HG02938 (cell line): ENCODE measurements at regions not wholly inside any gene's neighbourhood (a gene's known extent, or its start where the extent isn't known, plus 50 kb on each side); places are given as distances from the start of the nearest gene placed in this dataset.

Source experiments
- ATAC-seq: cut with Tn5 transposase; IDR thresholded peaks from one replicate; pipeline ENCODE4 v1.9.1; 2021; ENCODE audit warnings: mild to moderate bottlenecking, moderate library complexity; ENCODE audit not compliant: unreplicated experiment

DNA sequence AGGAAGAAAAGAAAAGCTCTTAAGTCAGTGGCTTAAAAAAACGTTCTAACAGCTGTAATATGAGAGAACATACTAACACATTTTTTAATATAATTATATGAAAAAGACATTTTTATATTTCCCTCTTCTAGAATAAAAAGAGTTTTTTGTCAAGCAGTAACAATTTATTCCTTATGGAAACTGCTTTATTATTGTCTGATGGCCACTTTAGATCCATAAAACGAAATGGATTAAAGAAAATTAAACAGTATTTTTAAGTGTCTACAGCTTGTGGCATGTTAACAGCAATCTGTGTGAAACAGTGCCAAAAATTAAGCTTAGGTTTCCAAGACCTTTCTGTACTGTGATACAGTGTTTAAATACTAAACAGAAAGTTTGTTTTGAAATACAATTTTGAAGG, 55.5 kb upstream of the TENM3 start:
- ATAC-seq, result no peak

DNA sequence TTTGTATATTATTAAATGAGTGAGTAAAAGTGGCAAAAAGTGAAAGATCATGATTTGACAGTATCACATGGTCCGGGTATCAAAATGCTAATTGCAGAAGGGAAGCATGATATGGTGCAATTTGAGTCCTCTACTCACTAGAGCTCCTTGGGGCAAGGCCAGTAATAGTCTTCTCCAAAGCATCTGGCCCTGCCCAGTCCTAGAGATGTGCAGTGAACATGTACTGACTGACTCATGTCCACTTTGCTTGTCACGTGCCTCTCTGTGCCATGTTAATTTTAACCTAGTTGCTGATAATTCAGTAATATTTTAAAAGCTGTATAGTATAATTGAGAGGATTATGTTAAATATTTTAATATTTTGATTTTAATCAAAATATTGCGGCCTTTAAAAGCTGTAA, 54.6 kb upstream of the TENM3 start:
- ATAC-seq, result no peak

DNA sequence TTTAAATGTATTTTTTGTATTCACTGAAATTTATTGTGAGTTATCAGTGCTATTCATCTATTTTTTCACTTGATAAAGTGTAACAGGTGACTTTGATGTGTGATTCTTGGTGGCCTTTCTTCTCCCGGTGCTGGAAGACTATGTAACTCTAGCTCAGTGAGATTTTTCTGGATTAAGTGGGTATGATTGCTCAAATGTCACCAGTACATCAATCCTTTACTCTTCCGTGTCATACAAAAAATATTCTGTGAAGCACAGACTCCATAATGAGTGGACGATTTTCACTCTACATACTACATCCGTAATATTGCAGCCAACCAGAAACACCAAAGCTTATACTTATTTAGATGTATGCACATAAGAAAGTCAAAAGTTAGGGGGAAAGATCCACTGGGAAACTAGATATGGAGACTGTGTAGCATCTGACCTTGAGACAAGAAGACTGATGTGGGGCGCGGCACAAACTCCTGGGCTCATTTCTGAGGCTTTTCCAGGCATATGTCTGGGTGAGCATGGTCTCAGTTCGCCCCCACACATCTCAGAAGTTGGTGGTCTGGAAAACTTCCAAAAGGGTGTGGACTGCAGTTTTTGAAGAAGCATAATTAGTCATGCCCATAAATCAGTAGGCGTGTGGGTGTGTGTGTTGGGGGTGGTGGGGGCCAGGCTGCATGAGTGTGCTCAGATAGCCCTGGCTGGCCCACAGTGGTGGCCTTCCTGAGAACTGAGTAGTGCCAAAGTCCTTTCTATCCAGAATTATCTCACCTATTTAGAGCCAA, 53.9 kb upstream of the TENM3 start:
- ATAC-seq, result no peak

DNA sequence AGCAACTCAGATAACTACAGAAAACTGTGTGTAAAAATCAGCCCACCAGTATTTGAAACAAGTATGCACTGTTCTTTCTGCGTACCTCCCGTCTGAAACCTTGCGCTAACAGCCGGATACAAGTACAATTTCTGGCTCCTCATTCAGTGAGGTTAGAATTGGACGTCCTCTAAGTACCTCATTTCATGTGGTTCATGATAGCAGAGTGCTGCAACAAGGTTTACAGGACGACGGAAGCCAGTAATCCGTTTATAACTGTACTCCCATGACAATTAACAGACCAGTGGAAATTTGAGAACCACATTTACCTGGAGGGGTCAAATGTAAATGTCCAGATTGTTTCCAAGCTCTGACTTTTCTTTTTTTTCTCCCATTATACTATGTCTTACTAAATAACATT, 52.9 kb upstream of the TENM3 start:
- no peak for ATAC-seq

DNA sequence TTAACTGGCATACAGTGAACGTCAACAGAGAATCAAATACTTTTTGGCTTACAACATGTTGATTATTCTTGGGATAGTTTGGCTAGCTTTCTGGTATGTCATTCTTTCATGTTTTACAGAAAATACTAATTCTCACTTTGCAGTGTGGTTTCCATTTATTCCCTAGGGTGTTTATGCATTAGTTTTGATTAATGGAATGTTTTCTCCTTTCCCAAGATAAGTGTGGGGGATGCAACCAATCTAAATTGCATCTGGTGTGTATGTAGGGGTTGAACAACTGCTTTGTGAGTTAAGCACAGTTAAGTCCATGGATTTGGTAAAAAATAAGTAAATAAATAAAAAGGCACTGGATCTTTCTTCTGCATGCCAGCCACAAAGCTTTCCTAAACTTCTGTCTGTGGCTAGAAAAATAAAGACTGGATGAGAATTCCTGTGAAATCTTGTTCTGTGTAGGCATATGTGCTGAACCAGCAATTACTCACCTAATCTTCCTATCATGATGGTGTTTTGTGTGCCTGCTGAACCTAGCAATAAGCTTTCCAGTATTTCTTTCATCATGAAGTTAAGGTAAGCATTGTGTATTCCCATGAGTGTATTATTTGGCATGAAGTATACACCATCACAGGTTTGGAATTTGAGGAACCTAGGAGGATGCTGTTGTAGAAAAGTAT, 50.6 kb upstream of the TENM3 start:
- no peak for ATAC-seq

DNA sequence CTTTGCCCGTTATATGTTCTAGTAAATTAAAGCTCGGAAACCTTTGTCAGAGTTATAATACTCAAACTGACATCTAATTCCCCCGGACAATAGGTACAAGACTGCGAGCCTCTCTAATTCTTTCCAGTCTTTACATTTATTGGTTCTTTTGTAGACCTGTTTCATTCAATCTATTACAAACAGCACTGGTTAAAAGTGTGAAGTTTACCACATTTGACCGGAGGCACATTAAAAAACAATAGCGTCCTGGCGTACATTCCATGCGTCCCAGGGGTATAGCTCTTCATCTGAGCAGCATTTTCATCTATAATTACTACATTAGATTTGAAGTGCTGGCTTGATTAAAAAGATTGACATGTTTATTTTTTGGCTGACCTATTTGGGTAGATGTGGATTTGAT, 49.9 kb upstream of the TENM3 start:
- ATAC-seq, result no peak
